Subcutaneous abdominal adipose tissue (tissue), 5 donors: ENCODE measurements at regions not wholly inside any gene's neighbourhood (a gene's known extent, or its start where the extent isn't known, plus 50 kb on each side); places are given as distances from the start of the nearest gene placed in this dataset.

Source experiments
- H3K27ac ChIP-seq: one replicate; pipeline ENCODE4 v1.7.0; 2013; ENCODE audit warnings: low read depth, mild to moderate bottlenecking, inconsistent platforms, low read length, moderate library complexity
- H3K27me3 ChIP-seq, 5 donors: one replicate each; pipeline ENCODE4 v1.7.0; 2013; ENCODE audit warnings: low read length in 5 of 5, inconsistent platforms in 1 of 5; ENCODE audit not compliant: control insufficient read depth in 5 of 5, insufficient read depth in 4 of 5
- H3K36me3 ChIP-seq, 5 donors: one replicate each; pipeline ENCODE4 v1.7.0; 2013; ENCODE audit warnings: low read length in 5 of 5; ENCODE audit not compliant: control insufficient read depth in 5 of 5, insufficient read depth in 5 of 5
- H3K4me1 ChIP-seq, 5 donors: one replicate each; pipeline ENCODE4 v1.7.0; 2013; ENCODE audit warnings: low read length in 5 of 5, mild to moderate bottlenecking in 3 of 5, moderate library complexity in 1 of 5; ENCODE audit not compliant: control insufficient read depth in 5 of 5, insufficient read depth in 5 of 5
- H3K4me3 ChIP-seq, 5 donors: one replicate each; pipeline ENCODE4 v1.7.0; 2013; ENCODE audit warnings: low read length in 5 of 5, low read depth in 1 of 5
- H3K9ac ChIP-seq, 5 donors: one replicate each; pipeline ENCODE4 v1.7.0; 2013; ENCODE audit warnings: low read length in 5 of 5, mild to moderate bottlenecking in 4 of 5, moderate library complexity in 3 of 5
- H3K9me3 ChIP-seq, 5 donors: one replicate each; pipeline ENCODE4 v1.7.0; 2013; ENCODE audit warnings: low read length in 5 of 5; ENCODE audit not compliant: control insufficient read depth in 5 of 5
- donor health status: healthy.
- donor health status: healthy.
- donor health status: healthy.
- donor health status: healthy.
- donor health status: healthy.

GRCh38 chr9:26172301-26172700 lies 494.1 kb upstream of the TUSC1 start:
- Histone ChIP-seq H3K36me3 (no peaks in the 10 kb centered on the region), H3K27ac (no peak overlapping the region), H3K9ac (no peak overlapping the region)

GRCh38 chr9:26171691-26172090 lies 493.4 kb upstream of the TUSC1 start:
- Histone ChIP-seq H3K9me3 (no peaks in the 10 kb centered on the region), H3K27me3 (no peaks in the 10 kb centered on the region), H3K36me3 (no peaks in the 10 kb centered on the region), H3K4me3 (no peak overlapping the region), H3K9ac (no peak overlapping the region), H3K27ac (no peak overlapping the region), H3K4me1 (peaks cover 0 to 18% (median 14%) of the 10 kb centered on the region in 5 donors)

More at GRCh38 chr9:26172301-26172700, 494.1 kb upstream of the TUSC1 start:
- no peaks in the 10 kb centered on the region for H3K9me3 ChIP-seq
- H3K27me3 ChIP-seq = no peaks in the 10 kb centered on the region
- no peak overlapping the region for H3K4me3 ChIP-seq
- H3K4me1 ChIP-seq = peaks cover 0 to 18% (median 14%) of the 10 kb centered on the region in 5 donors

DNA sequence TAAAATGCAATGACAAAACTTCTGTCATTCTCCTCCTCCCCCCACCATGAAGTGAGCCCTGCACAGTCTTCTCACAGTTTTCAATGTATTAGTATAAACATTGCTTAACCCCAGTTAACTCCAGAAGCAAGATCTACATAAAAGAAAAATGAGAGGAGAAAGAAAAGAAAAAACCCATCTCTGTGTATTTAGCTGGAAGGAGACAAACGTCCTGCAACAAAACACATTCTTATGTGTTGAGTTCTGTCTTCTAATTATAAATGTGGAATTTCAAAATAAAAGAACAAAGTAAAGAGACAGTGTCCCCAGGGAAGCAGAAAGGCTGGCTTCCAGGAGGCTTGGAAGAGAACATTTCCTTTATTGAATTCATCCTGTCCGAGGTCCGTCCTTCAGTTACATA lies 491.9 kb upstream of the TUSC1 start:
- no peaks in the 10 kb centered on the region for H3K36me3 ChIP-seq
- no peak overlapping the region for H3K27ac ChIP-seq
- no peak overlapping the region for H3K9ac ChIP-seq
- H3K9me3 ChIP-seq = no peaks in the 10 kb centered on the region
- H3K4me3 ChIP-seq = no peak overlapping the region
- no peaks in the 10 kb centered on the region for H3K27me3 ChIP-seq
- peaks cover 0 to 18% (median 14%) of the 10 kb centered on the region in 5 donors for H3K4me1 ChIP-seq

DNA sequence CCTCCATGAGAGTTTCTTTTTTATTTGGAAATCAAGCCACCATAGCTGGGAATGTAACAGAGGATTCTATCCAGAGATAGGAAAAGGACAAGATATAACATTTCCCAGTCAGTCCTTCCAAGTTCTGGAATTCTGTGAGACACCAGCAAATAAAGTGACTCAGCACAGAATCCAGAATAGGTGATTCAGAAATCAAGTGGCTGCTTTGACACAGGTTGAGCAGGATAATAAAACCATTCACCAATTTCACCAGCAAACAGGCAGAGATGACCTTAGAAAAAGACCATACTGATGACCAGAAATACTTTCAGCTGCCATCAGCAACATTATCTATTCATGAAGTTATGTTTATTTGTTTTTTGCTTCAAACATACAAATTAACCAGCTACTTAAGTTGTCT lies 491.5 kb upstream of the TUSC1 start:
- Histone ChIP-seq H3K36me3 (no peaks in the 10 kb centered on the region), H3K27ac (no peak overlapping the region), H3K4me3 (no peak overlapping the region), H3K4me1 (peaks cover 0 to 18% (median 14%) of the 10 kb centered on the region in 5 donors), H3K9me3 (no peaks in the 10 kb centered on the region), H3K27me3 (no peaks in the 10 kb centered on the region), H3K9ac (no peak overlapping the region)

GRCh38 chr9:26166537-26166936 lies 488.3 kb upstream of the TUSC1 start:
- Histone ChIP-seq H3K4me3 (no peak overlapping the region), H3K27me3 (no peaks in the 10 kb centered on the region), H3K36me3 (no peaks in the 10 kb centered on the region), H3K9me3 (no peaks in the 10 kb centered on the region), H3K27ac (no peak overlapping the region), H3K9ac (no peak overlapping the region), H3K4me1 (peaks cover 0 to 16% (median 11%) of the 10 kb centered on the region in 5 donors)

- H3K4me1 ChIP-seq = peaks cover 0 to 12% (median 7%) of the 10 kb centered on the region in 5 donors
- H3K36me3 ChIP-seq = no peaks in the 10 kb centered on the region
- no peak overlapping the region for H3K27ac ChIP-seq
- no peak overlapping the region for H3K9ac ChIP-seq
- no peak overlapping the region for H3K4me3 ChIP-seq
- H3K27me3 ChIP-seq = no peaks in the 10 kb centered on the region
- no peaks in the 10 kb centered on the region for H3K9me3 ChIP-seq
Observed at GRCh38 chr9:26165426-26165825, 487.2 kb upstream of the TUSC1 start.

DNA sequence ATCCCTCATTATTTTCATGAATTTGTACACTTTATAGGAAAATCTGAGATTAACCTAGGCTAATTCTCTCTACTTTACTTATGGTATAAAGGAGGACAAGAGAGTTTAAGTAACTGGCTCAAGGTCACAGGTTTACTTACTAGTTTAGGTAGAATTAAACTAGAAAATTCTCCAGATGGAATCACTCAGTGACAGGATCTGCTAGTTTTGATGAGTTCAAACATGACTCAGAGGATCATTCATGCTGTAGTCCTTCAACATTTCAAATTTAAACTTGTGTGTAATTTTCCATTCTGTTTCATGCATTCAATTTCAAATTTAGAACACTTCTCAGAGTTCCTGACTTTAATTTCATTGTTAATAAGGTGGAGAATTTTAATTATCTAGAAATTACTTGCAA lies 485.7 kb upstream of the TUSC1 start:
- no peak overlapping the region for H3K4me3 ChIP-seq
- no peaks in the 10 kb centered on the region for H3K9me3 ChIP-seq
- no peaks in the 10 kb centered on the region for H3K4me1 ChIP-seq
- H3K27me3 ChIP-seq = no peaks in the 10 kb centered on the region
- no peak overlapping the region for H3K9ac ChIP-seq
- H3K27ac ChIP-seq = no peak overlapping the region
- H3K36me3 ChIP-seq = no peaks in the 10 kb centered on the region

DNA sequence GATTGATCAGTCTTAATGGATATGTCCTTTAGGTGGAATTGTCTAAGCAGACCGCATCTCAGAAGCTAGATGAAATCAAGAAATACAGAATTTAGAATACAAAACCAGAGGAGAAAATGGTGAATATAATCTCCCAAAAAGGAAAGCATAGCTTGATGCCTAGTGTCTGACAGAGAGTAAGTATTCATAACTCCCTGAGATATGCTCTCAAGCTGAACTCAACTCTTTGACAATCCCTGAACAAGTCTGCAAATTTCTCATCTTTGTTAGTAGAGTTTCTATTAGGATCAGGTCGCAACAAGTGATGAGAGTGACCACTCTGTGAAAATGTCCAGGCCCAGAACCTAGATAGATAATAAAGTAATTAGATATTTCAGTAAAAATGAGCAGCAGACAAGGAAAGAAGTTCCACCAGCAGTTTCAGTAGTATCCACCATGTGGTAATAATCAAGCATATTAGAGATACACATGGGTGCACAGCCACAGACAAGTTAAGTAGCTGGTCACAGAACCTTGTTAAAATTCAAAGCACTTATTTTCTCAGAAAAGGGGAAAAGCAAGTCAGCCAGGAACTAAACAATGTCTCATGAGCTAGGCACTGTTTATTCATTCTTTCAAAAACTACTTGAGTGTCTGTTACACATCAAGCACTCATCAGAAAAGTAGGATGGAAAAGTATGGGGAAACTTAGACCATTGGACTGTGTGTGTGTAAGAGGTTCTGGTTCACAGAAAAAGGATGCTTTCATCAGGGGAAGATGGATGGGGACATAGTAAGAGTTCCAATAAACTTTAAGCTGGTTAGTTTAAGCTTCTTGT lies 481.5 kb upstream of the TUSC1 start:
- no peak overlapping the region for H3K4me3 ChIP-seq
- H3K27ac ChIP-seq = no peak overlapping the region
- no peak overlapping the region for H3K9ac ChIP-seq
- no peaks in the 10 kb centered on the region for H3K4me1 ChIP-seq
- no peaks in the 10 kb centered on the region for H3K27me3 ChIP-seq
- no peaks in the 10 kb centered on the region for H3K36me3 ChIP-seq
- no peaks in the 10 kb centered on the region for H3K9me3 ChIP-seq

- no peaks in the 10 kb centered on the region for H3K27me3 ChIP-seq
- H3K36me3 ChIP-seq = no peaks in the 10 kb centered on the region
- no peak overlapping the region for H3K4me3 ChIP-seq
- no peaks in the 10 kb centered on the region for H3K4me1 ChIP-seq
- H3K9ac ChIP-seq = no peak overlapping the region
- H3K27ac ChIP-seq = no peak overlapping the region
- H3K9me3 ChIP-seq = no peaks in the 10 kb centered on the region
Observed at GRCh38 chr9:26158631-26159150, 480.4 kb upstream of the TUSC1 start.

- no peak overlapping the region for H3K27ac ChIP-seq
- H3K9ac ChIP-seq = no peak overlapping the region
- H3K9me3 ChIP-seq = no peaks in the 10 kb centered on the region
- H3K36me3 ChIP-seq = no peaks in the 10 kb centered on the region
- H3K27me3 ChIP-seq = no peaks in the 10 kb centered on the region
- no peaks in the 10 kb centered on the region for H3K4me1 ChIP-seq
- H3K4me3 ChIP-seq = no peak overlapping the region
Observed at GRCh38 chr9:26157411-26157810, 479.2 kb upstream of the TUSC1 start.
